HCT116 (cell line): ENCODE measurements at regions not wholly inside any gene's neighbourhood (a gene's known extent, or its start where the extent isn't known, plus 50 kb on each side); places are given as distances from the start of the nearest gene placed in this dataset.

Source experiments
- ATAC-seq: fragments of 200-7000 bp; cut with Tn5 transposase; 2 replicates; pipeline ENCODE4 v1.9.1; 2020; ENCODE audit warnings: mild to moderate bottlenecking, moderate library complexity
- BruUV-seq: library from RNA; stranded (reverse); fragments of 400-500 nt; replicated peaks from 2 replicates; lab custom pipeline; 2021; lab: Mats Ljungman, UMichigan
- CTCF ChIA-PET: fragments of 300-600 bp; sonication (Branson Sonifier 250); formaldehyde crosslinking; loops from one replicate; lab custom pipeline; 2021; ENCODE audit warnings: antibody characterized with exemption; lab: Charles Lee
- POLR2A ChIA-PET: fragments of 300-600, 350-600 bp; sonication (Branson Sonifier 250); formaldehyde crosslinking; loops from one replicate; lab custom pipeline; 2021; ENCODE audit warnings: antibody characterized with exemption; lab: Charles Lee
- RAD21 ChIA-PET, 2 experiments: fragments of 300-600 bp; sonication (Branson Sonifier 250); formaldehyde crosslinking; loops; one replicate each; lab custom pipeline; 2023; ENCODE audit warnings: low total read pairs in 2 of 2; ENCODE audit not compliant: uncharacterized antibody in 2 of 2, unreplicated experiment in 2 of 2, low non-redundant PET in 1 of 2; lab: Charles Lee
- DNase-seq: peaks from one replicate; pipeline ENCODE4 v3.0.0-alpha.2; 2010; ENCODE audit warnings: low read depth, low spot score
- H2AFZ ChIP-seq: fragments of 200-600 bp; shearing (Covaris generic), sonication (generic); 2 replicates; pipeline ENCODE4 v1.6.1; 2017; ENCODE audit warnings: low read depth, mixed run types, mixed read lengths, antibody characterized with exemption, low read length; ENCODE audit not compliant: poor library complexity, severe bottlenecking
- H3K27ac ChIP-seq: 2 replicates; pipeline ENCODE4 v1.5.1; 2012; ENCODE audit warnings: low read depth, low read length
- H3K27me3 ChIP-seq: fragments of 200-600 bp; sonication (generic); 2 replicates; pipeline ENCODE4 v1.6.1; 2016; ENCODE audit warnings: mixed run types, low read length, mixed read lengths; ENCODE audit not compliant: insufficient read depth
- H3K36me3 ChIP-seq, 2 experiments: fragments of 200-500 bp in 1 of 2; fragments of 200-600 bp in 1 of 2; sonication (Bioruptor generic) in 1 of 2; sonication (generic) in 1 of 2; 2 replicates each; pipeline versions ENCODE4 v1.5.1 to v1.6.1; 2014 to 2016; ENCODE audit warnings: low read length in 2 of 2, inconsistent platforms in 1 of 2, mixed read lengths in 1 of 2, mixed run types in 1 of 2; ENCODE audit not compliant: insufficient read depth in 2 of 2, control insufficient read depth in 1 of 2
- H3K4me1 ChIP-seq, 2 experiments: fragments of 200-600 bp in 1 of 2; sonication (generic) in 1 of 2; 2 replicates each; pipeline versions ENCODE4 v1.5.1 to v1.6.1; 2012 to 2017; ENCODE audit warnings: low read length in 2 of 2, inconsistent platforms in 1 of 2, mild to moderate bottlenecking in 1 of 2, mixed read lengths in 1 of 2, mixed run types in 1 of 2, moderate library complexity in 1 of 2; ENCODE audit not compliant: insufficient read depth in 2 of 2, control insufficient read depth in 1 of 2
- H3K4me2 ChIP-seq: fragments of 200-600 bp; sonication (generic); 2 replicates; pipeline ENCODE4 v1.6.1; 2017; ENCODE audit warnings: mixed run types, low read length, mixed read lengths
- H3K4me3 ChIP-seq, 2 experiments: fragments of 200-600 bp in 1 of 2; sonication (generic) in 1 of 2; replicated peaks in 1 of 2; 2 replicates each; pipeline ENCODE4 v1.5.1; 2011 to 2016; ENCODE audit warnings: low read length in 2 of 2, control low read depth in 1 of 2, low read depth in 1 of 2, mild to moderate bottlenecking in 1 of 2, mixed read lengths in 1 of 2, mixed run types in 1 of 2
- H3K79me2 ChIP-seq: fragments of 200-600 bp; sonication (generic); 2 replicates; pipeline ENCODE4 v1.6.1; 2017; ENCODE audit warnings: mild to moderate bottlenecking, mixed run types, low read length, moderate library complexity, mixed read lengths; ENCODE audit not compliant: insufficient read depth
- H3K9ac ChIP-seq: fragments of 200-600 bp; sonication (generic); 2 replicates; pipeline ENCODE4 v1.6.1; 2016; ENCODE audit warnings: low read length, mixed read lengths
- H3K9me2 ChIP-seq: fragments of 200-600 bp; sonication (generic), shearing (Covaris generic); 2 replicates; pipeline ENCODE4 v1.6.1; 2017; ENCODE audit warnings: mixed run types, mild to moderate bottlenecking, moderate library complexity; ENCODE audit not compliant: insufficient read depth
- H3K9me3 ChIP-seq, 2 experiments: fragments of 200-500 bp in 1 of 2; fragments of 200-600 bp in 1 of 2; sonication (Bioruptor generic) in 1 of 2; sonication (generic) in 1 of 2; 2 replicates each; pipeline ENCODE4 v1.6.1; 2014 to 2017; ENCODE audit warnings: low read length in 2 of 2, mixed read lengths in 2 of 2, inconsistent platforms in 1 of 2, low read depth in 1 of 2, mild to moderate bottlenecking in 1 of 2, mixed run types in 1 of 2, moderate library complexity in 1 of 2; ENCODE audit not compliant: control insufficient read depth in 1 of 2, insufficient read depth in 1 of 2
- H4K20me1 ChIP-seq: fragments of 200-600 bp; sonication (generic), shearing (Covaris generic); 2 replicates; pipeline ENCODE4 v1.6.1; 2017; ENCODE audit warnings: mixed run types, mild to moderate bottlenecking, moderate library complexity; ENCODE audit not compliant: insufficient read depth
- ATF3 ChIP-seq: IDR thresholded peaks from 2 replicates; pipeline ENCODE4 v1.6.1; 2012
- CEBPB ChIP-seq: IDR thresholded peaks from 2 replicates; pipeline ENCODE4 v1.6.1; 2012; ENCODE audit warnings: low read depth
- CTCF ChIP-seq, 3 experiments: fragments of 200-600 bp in 1 of 3; sonication (generic) in 1 of 3; IDR thresholded peaks in 2 of 3; conservative IDR thresholded peaks in 1 of 3; 2 replicates each; pipeline ENCODE4 v1.5.1; 2012 to 2017; ENCODE audit warnings: low read depth in 2 of 3, low read length in 2 of 3, antibody characterized with exemption in 1 of 3, borderline replicate concordance in 1 of 3, control low read depth in 1 of 3, mild to moderate bottlenecking in 1 of 3, mixed read lengths in 1 of 3, mixed run types in 1 of 3, moderate library complexity in 1 of 3; ENCODE audit not compliant: insufficient read depth in 1 of 3
- EGR1 ChIP-seq: IDR thresholded peaks from 2 replicates; pipeline ENCODE4 v1.6.1; 2012; ENCODE audit warnings: low read depth
- ELF1 ChIP-seq: IDR thresholded peaks from 2 replicates; pipeline ENCODE4 v1.6.1; 2012; ENCODE audit warnings: low read depth, borderline replicate concordance
- EZH2 ChIP-seq: fragments of 200-600 bp; sonication (generic); IDR thresholded peaks from 2 replicates; pipeline ENCODE4 v1.6.1; 2017; ENCODE audit warnings: antibody characterized with exemption, mixed run types
- FOSL1 ChIP-seq: IDR thresholded peaks from 2 replicates; pipeline ENCODE4 v1.6.1; 2012; ENCODE audit warnings: low read depth
- POLR2A ChIP-seq: IDR thresholded peaks from 2 replicates; pipeline ENCODE4 v1.7.0; 2011; ENCODE audit warnings: borderline replicate concordance; ENCODE audit not compliant: insufficient read depth, insufficient read length; ENCODE audit errors: extremely low read depth
- SIN3A ChIP-seq: IDR thresholded peaks from 2 replicates; pipeline ENCODE4 v1.6.1; 2012; ENCODE audit warnings: low read depth
- SP1 ChIP-seq: IDR thresholded peaks from 2 replicates; pipeline ENCODE4 v1.6.1; 2012; ENCODE audit warnings: low read depth
- SRF ChIP-seq: IDR thresholded peaks from 2 replicates; pipeline ENCODE4 v1.6.1; 2012; ENCODE audit warnings: low read depth
- YY1 ChIP-seq: IDR thresholded peaks from 2 replicates; pipeline ENCODE4 v1.6.1; 2011; ENCODE audit warnings: low read length, low read depth, moderate library complexity, mild to moderate bottlenecking; ENCODE audit not compliant: insufficient replicate concordance; ENCODE audit errors: extremely low read depth
- ZBTB33 ChIP-seq: IDR thresholded peaks from 2 replicates; pipeline ENCODE4 v1.6.1; 2011; ENCODE audit warnings: mild to moderate bottlenecking, low read length, moderate library complexity; ENCODE audit not compliant: insufficient replicate concordance; ENCODE audit errors: extremely low read depth
- ZFX ChIP-seq: fragments of 450-650 bp; IDR thresholded peaks from 2 replicates; pipeline ENCODE4 v1.6.1; 2017
- intact Hi-C: fragments of 100-400 bp; cut with micrococcal nuclease; formaldehyde crosslinking; loops from 2 replicates; pipeline ENCODE4 v1.10.0; 2022

- ChIA-PET CTCF (no interaction called here), POLR2A (no interaction called here), RAD21 (no interaction called here)
- H2AFZ ChIP-seq = no peak overlapping the region
- H3K9me3 ChIP-seq = no peaks in the 10 kb centered on the region
- ATAC-seq (no peak), DNase-seq (no peak)
- no peaks in the 10 kb centered on the region for H3K27me3 ChIP-seq
- H3K9ac ChIP-seq = no peak overlapping the region
- no peaks in the 10 kb centered on the region for H3K9me2 ChIP-seq
- no peak overlapping the region for H3K4me3 ChIP-seq
- H3K4me1 ChIP-seq = no peaks in the 10 kb centered on the region
- no peaks in the 10 kb centered on the region for H4K20me1 ChIP-seq
- intact Hi-C loops = no loop called here
- no peak overlapping the region for H3K4me2 ChIP-seq
- no peak overlapping the region for H3K27ac ChIP-seq
- no TSS peak for BruUV-seq
- no peaks in the 10 kb centered on the region for H3K79me2 ChIP-seq
- no peak for TF ChIP-seq ATF3
- no peak for TF ChIP-seq CEBPB
- TF ChIP-seq SP1 = no peak
- H3K36me3 ChIP-seq = no peaks in the 10 kb centered on the region
These were observed 329.0 kb downstream of the PARP8 start for GRCh38 chr5:50995285-50995942.

GRCh38 chr5:51001227-51001923 lies 334.9 kb downstream of the PARP8 start:
- no peaks in the 10 kb centered on the region for H3K79me2 ChIP-seq
- no peak overlapping the region for H3K4me3 ChIP-seq
- RAD21 ChIA-PET = no interaction called here
- H3K27me3 ChIP-seq = no peaks in the 10 kb centered on the region
- H3K9me2 ChIP-seq = no peaks in the 10 kb centered on the region
- H3K9me3 ChIP-seq = no peaks in the 10 kb centered on the region
- no peak for TF ChIP-seq ELF1
- no peak for TF ChIP-seq POLR2A
- no peak for TF ChIP-seq EZH2
- TF ChIP-seq CTCF (IDR thresholded peaks at IDR 0.05 in 2 of 3, conservative IDR thresholded peaks at IDR 0.05 in 1 of 3; ENCODE audit: borderline replicate concordance in 1 of 3, insufficient read depth in 1 of 3, low read depth in 2 of 3, low read length in 2 of 3) = no peak
- no peak for TF ChIP-seq ZFX
- no peak for TF ChIP-seq FOSL1
- no peak for TF ChIP-seq ZBTB33
- no peak for TF ChIP-seq EGR1
- no peak for TF ChIP-seq SRF
- TF ChIP-seq YY1 = no peak
- TF ChIP-seq SIN3A = no peak
- intact Hi-C loops = no loop called here
- no TSS peak for BruUV-seq
- POLR2A ChIA-PET = no interaction called here
- H4K20me1 ChIP-seq = no peaks in the 10 kb centered on the region
- DNase-seq (no peak), ATAC-seq (no peak)
- H3K36me3 ChIP-seq = no peaks in the 10 kb centered on the region
- no peaks in the 10 kb centered on the region for H3K4me1 ChIP-seq
- no peak overlapping the region for H3K9ac ChIP-seq
- H3K27ac ChIP-seq = no peak overlapping the region
- no peak overlapping the region for H2AFZ ChIP-seq
- CTCF ChIA-PET = no interaction called here
- H3K4me2 ChIP-seq = no peak overlapping the region
